NCI-H748 treated with DMSO at 0.1 percent for 48 hours (cell line): ENCODE measurements at regions not wholly inside any gene's neighbourhood (a gene's known extent, or its start where the extent isn't known, plus 50 kb on each side); places are given as distances from the start of the nearest gene placed in this dataset.
A peak's percentile ranks its signal among the peaks of the same experiment; 100 is the strongest.

Source experiments
- DNase-seq: peaks from one replicate; lab custom pipeline; 2025; lab: John Stamatoyannopoulos, UW

- DNase-seq = no peak
Measured at GRCh38 chr1:93815366-93816110, 63.5 kb downstream of the DNTTIP2 start.

- no peak for DNase-seq
Measured at GRCh38 chr1:93814795-93815340, 64.1 kb downstream of the DNTTIP2 start.

- DNase-seq = peak; percentile 10
Measured at GRCh38 chr1:93814059-93814794, 64.8 kb downstream of the DNTTIP2 start.

- DNase-seq = no peak
Measured at GRCh38 chr1:93813076-93813475, 65.9 kb downstream of the DNTTIP2 start.

GRCh38 chr1:93811326-93812065 is 67.5 kb downstream of the DNTTIP2 start:
- no peak for DNase-seq

GRCh38 chr1:93810316-93810715 is 68.7 kb downstream of the DNTTIP2 start:
- no peak for DNase-seq

GRCh38 chr1:93808871-93809270 is 70.1 kb downstream of the DNTTIP2 start:
- DNase-seq = no peak

- DNase-seq = no peak
Measured at GRCh38 chr1:93807311-93807930, 71.6 kb downstream of the DNTTIP2 start.

GRCh38 chr1:93805027-93805610 is 73.9 kb downstream of the DNTTIP2 start:
- no peak for DNase-seq

GRCh38 chr1:93804412-93804811 is 74.6 kb downstream of the DNTTIP2 start:
- no peak for DNase-seq

- no peak for DNase-seq
Measured at GRCh38 chr1:93801471-93801870, 77.5 kb downstream of the DNTTIP2 start.

- DNase-seq = no peak
Measured at GRCh38 chr1:93800856-93801255, 78.2 kb downstream of the DNTTIP2 start.

GRCh38 chr1:93798291-93798690 is 80.7 kb downstream of the DNTTIP2 start:
- DNase-seq = no peak

- DNase-seq = no peak
Measured at GRCh38 chr1:93784538-93784937, 94.5 kb downstream of the DNTTIP2 start.

- DNase-seq = no peak
Measured at GRCh38 chr1:93783876-93784275, 95.1 kb downstream of the DNTTIP2 start.

GRCh38 chr1:93779540-93780165 is 98.0 kb upstream of the BCAR3 start:
- DNase-seq = no peak

- DNase-seq = no peak
Measured at GRCh38 chr1:93778457-93778856, 96.8 kb upstream of the BCAR3 start.

GRCh38 chr1:93777255-93777654 is 95.6 kb upstream of the BCAR3 start:
- no peak for DNase-seq

- no peak for DNase-seq
Measured at GRCh38 chr1:93776728-93777127, 95.1 kb upstream of the BCAR3 start.

GRCh38 chr1:93775224-93775623 is 93.6 kb upstream of the BCAR3 start:
- no peak for DNase-seq

- DNase-seq = no peak
Measured at GRCh38 chr1:93774707-93775106, 93.1 kb upstream of the BCAR3 start.
